HG03103 (cell line): ENCODE measurements at regions not wholly inside any gene's neighbourhood (a gene's known extent, or its start where the extent isn't known, plus 50 kb on each side); places are given as distances from the start of the nearest gene placed in this dataset.
A peak's percentile ranks its signal among the peaks of the same experiment; 100 is the strongest.

Source experiments
- ATAC-seq: cut with Tn5 transposase; IDR thresholded peaks from one replicate; pipeline ENCODE4 v1.9.1; 2021; ENCODE audit warnings: low read depth; ENCODE audit not compliant: unreplicated experiment

- ATAC-seq, result no peak
Observed at GRCh38 chr12:85504164-85504563, 224.1 kb downstream of the ALX1 start.

- ATAC-seq, result no peak
Observed at GRCh38 chr12:85504624-85505023, 224.6 kb downstream of the ALX1 start.

GRCh38 chr12:85507456-85507855 is 227.4 kb downstream of the ALX1 start:
- ATAC-seq, result no peak

- peak; percentile 19 for ATAC-seq
Observed at GRCh38 chr12:85509081-85509856, 229.2 kb downstream of the ALX1 start.

GRCh38 chr12:85509857-85510256 is 229.8 kb downstream of the ALX1 start:
- peak; percentile 94 for ATAC-seq

- no peak for ATAC-seq
Observed at GRCh38 chr12:85516039-85516438, 236.0 kb downstream of the ALX1 start.

- ATAC-seq, result no peak
Observed at GRCh38 chr12:85516667-85517325, 236.8 kb downstream of the ALX1 start.

GRCh38 chr12:85519163-85519562 is 239.1 kb downstream of the ALX1 start:
- ATAC-seq, result no peak

GRCh38 chr12:85523197-85523596 is 243.2 kb downstream of the ALX1 start:
- ATAC-seq, result no peak

- peak; percentile 65 for ATAC-seq
Observed at GRCh38 chr12:85527192-85527591, 247.2 kb downstream of the ALX1 start.

GRCh38 chr12:85529896-85530295 is 249.9 kb downstream of the ALX1 start:
- ATAC-seq, result no peak

GRCh38 chr12:85530456-85530855 is 250.4 kb downstream of the ALX1 start:
- no peak for ATAC-seq

GRCh38 chr12:85531341-85531740 is 251.3 kb downstream of the ALX1 start:
- ATAC-seq, result peak; percentile 74

GRCh38 chr12:85549640-85550039 is 269.6 kb downstream of the ALX1 start:
- ATAC-seq, result no peak

GRCh38 chr12:85550924-85551323 is 270.9 kb downstream of the ALX1 start:
- ATAC-seq, result no peak

GRCh38 chr12:85552461-85552860 is 272.4 kb downstream of the ALX1 start:
- ATAC-seq, result no peak

GRCh38 chr12:85557850-85558249 is 277.8 kb downstream of the ALX1 start:
- no peak for ATAC-seq

GRCh38 chr12:85558684-85559083 is 277.5 kb downstream of the RASSF9 start:
- ATAC-seq, result no peak

GRCh38 chr12:85559127-85559526 is 277.1 kb downstream of the RASSF9 start:
- ATAC-seq, result no peak

GRCh38 chr12:85559536-85559935 is 276.7 kb downstream of the RASSF9 start:
- no peak for ATAC-seq

- ATAC-seq, result no peak
Observed at GRCh38 chr12:85562765-85563164, 273.4 kb downstream of the RASSF9 start.

GRCh38 chr12:85564786-85565185 is 271.4 kb downstream of the RASSF9 start:
- ATAC-seq, result no peak
